ENCODE measurements at regions not wholly inside any gene's neighbourhood (a gene's known extent, or its start where the extent isn't known, plus 50 kb on each side); places are given as distances from the start of the nearest gene placed in this dataset.
"Not testable (repeated sequence)": the region's sequence is repeated elsewhere in the genome, so short reads cannot be mapped to it uniquely, and the experiment has no call there.

- DNase-seq (ENCODE audit: low spot score in 2 of 2) = no peak
- no peaks in the 10 kb centered on the region for H3K27me3 ChIP-seq
- no peak overlapping the region for H3K4me3 ChIP-seq
- TF ChIP-seq, protein P1, sequence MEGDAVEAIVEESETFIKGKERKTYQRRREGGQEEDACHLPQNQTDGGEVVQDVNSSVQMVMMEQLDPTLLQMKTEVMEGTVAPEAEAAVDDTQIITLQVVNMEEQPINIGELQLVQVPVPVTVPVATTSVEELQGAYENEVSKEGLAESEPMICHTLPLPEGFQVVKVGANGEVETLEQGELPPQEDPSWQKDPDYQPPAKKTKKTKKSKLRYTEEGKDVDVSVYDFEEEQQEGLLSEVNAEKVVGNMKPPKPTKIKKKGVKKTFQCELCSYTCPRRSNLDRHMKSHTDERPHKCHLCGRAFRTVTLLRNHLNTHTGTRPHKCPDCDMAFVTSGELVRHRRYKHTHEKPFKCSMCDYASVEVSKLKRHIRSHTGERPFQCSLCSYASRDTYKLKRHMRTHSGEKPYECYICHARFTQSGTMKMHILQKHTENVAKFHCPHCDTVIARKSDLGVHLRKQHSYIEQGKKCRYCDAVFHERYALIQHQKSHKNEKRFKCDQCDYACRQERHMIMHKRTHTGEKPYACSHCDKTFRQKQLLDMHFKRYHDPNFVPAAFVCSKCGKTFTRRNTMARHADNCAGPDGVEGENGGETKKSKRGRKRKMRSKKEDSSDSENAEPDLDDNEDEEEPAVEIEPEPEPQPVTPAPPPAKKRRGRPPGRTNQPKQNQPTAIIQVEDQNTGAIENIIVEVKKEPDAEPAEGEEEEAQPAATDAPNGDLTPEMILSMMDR (IDR thresholded peaks at IDR 0.05) = no peak
- TF ChIP-seq POLR2A (IDR thresholded peaks at IDR 0.05) (no peak), EP300 (IDR thresholded peaks at IDR 0.05) (no peak), POLR2AphosphoS5 (IDR thresholded peaks at IDR 0.05) (no peak)
- H3K27ac ChIP-seq = no peak overlapping the region
- no peaks in the 10 kb centered on the region for H3K4me1 ChIP-seq
- H3K36me3 ChIP-seq = no peaks in the 10 kb centered on the region
- H3K9me3 ChIP-seq = no peaks in the 10 kb centered on the region
- WGBS = 95% methylated on average over 5 of the region's 5 CpGs
Observed at GRCh38 chr3:3648988-3649679, 150.1 kb upstream of the LRRN1 start.

GRCh38 chr3:3646934-3647333 lies 152.3 kb upstream of the LRRN1 start:
- no peak for DNase-seq (ENCODE audit: low spot score in 2 of 2)
- no peaks in the 10 kb centered on the region for H3K9me3 ChIP-seq
- no peaks in the 10 kb centered on the region for H3K36me3 ChIP-seq
- H3K4me3 ChIP-seq = no peak overlapping the region
- H3K4me1 ChIP-seq = no peaks in the 10 kb centered on the region
- TF ChIP-seq EP300 (IDR thresholded peaks at IDR 0.05) (no peak), POLR2A (IDR thresholded peaks at IDR 0.05) (no peak), POLR2AphosphoS5 (IDR thresholded peaks at IDR 0.05) (no peak)
- TF ChIP-seq, protein P1 (IDR thresholded peaks at IDR 0.05) = no peak
- H3K27me3 ChIP-seq = no peaks in the 10 kb centered on the region
- 77% methylated on average over 2 of the region's 2 CpGs for WGBS
- no peak overlapping the region for H3K27ac ChIP-seq

GRCh38 chr3:3646103-3646844 lies 153.0 kb upstream of the LRRN1 start:
- not testable (repeated sequence) for H3K9me3 ChIP-seq; DNase-seq (ENCODE audit: low spot score in 2 of 2); H3K27ac ChIP-seq; H3K4me1 ChIP-seq; H3K4me3 ChIP-seq; H3K36me3 ChIP-seq; H3K27me3 ChIP-seq
- WGBS = 88% methylated on average over 13 of the region's 13 CpGs

- Histone ChIP-seq H3K27ac (no peak overlapping the region), H3K9me3 (no peaks in the 10 kb centered on the region), H3K27me3 (no peaks in the 10 kb centered on the region), H3K36me3 (no peaks in the 10 kb centered on the region), H3K4me3 (no peak overlapping the region), H3K4me1 (peaks cover 10% of the 10 kb centered on the region)
- 81% methylated on average over 5 of the region's 5 CpGs for WGBS
- TF ChIP-seq EP300 (IDR thresholded peaks at IDR 0.05) (no peak), POLR2AphosphoS5 (IDR thresholded peaks at IDR 0.05) (no peak), POLR2A (IDR thresholded peaks at IDR 0.05) (no peak)
- TF ChIP-seq, protein P1 (IDR thresholded peaks at IDR 0.05) = no peak
- DNase-seq (ENCODE audit: low spot score in 2 of 2) = no peak
Observed at GRCh38 chr3:3641877-3642455, 157.3 kb upstream of the LRRN1 start.

- WGBS = 90% methylated on average over 2 of the region's 2 CpGs
- Histone ChIP-seq H3K4me3 (no peak overlapping the region), H3K27ac (no peak overlapping the region), H3K9me3 (no peaks in the 10 kb centered on the region), H3K27me3 (no peaks in the 10 kb centered on the region), H3K4me1 (peaks cover 11% of the 10 kb centered on the region), H3K36me3 (no peaks in the 10 kb centered on the region)
- no peak for DNase-seq (ENCODE audit: low spot score in 2 of 2)
- TF ChIP-seq EP300 (IDR thresholded peaks at IDR 0.05) (no peak), POLR2AphosphoS5 (IDR thresholded peaks at IDR 0.05) (no peak), POLR2A (IDR thresholded peaks at IDR 0.05) (no peak)
- TF ChIP-seq, protein P1 (IDR thresholded peaks at IDR 0.05) = no peak
Observed at GRCh38 chr3:3639078-3639477, 160.2 kb upstream of the LRRN1 start.
